ENCODE measurements at regions not wholly inside any gene's neighbourhood (a gene's known extent, or its start where the extent isn't known, plus 50 kb on each side); places are given as distances from the start of the nearest gene placed in this dataset.

DNA sequence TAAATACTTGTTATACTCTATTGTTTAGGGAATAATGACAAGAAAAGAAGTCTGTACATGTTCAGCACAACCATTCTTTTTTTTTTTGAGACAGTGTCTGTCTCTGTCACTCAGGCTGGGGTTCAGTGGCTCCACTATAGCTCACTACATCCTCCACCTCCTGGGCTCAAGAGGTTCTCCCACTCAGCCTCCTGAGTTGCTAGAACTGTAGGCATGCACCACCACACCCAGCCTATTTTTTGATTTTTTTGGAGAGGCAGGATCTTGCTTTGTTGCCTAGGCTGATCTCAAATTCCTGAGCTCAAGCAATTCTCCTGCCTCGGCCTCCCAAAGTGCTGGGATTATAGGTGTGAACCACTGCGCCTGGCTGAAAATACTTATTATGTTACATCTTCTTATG is 250.0 kb downstream of the MIAT start:
- Histone ChIP-seq H3K4me1 (replicated peaks) (no peaks in the 10 kb centered on the region), H3K36me3 (no peaks in the 10 kb centered on the region), H3K27me3 (replicated peaks; ENCODE audit: insufficient read depth) (no peaks in the 10 kb centered on the region), H3K27ac (no peak overlapping the region), H3K4me3 (no peak overlapping the region), H3K9me3 (no peaks in the 10 kb centered on the region)
- no peak for TF ChIP-seq POLR2A (IDR thresholded peaks at IDR 0.05)
- TF ChIP-seq, protein P1, sequence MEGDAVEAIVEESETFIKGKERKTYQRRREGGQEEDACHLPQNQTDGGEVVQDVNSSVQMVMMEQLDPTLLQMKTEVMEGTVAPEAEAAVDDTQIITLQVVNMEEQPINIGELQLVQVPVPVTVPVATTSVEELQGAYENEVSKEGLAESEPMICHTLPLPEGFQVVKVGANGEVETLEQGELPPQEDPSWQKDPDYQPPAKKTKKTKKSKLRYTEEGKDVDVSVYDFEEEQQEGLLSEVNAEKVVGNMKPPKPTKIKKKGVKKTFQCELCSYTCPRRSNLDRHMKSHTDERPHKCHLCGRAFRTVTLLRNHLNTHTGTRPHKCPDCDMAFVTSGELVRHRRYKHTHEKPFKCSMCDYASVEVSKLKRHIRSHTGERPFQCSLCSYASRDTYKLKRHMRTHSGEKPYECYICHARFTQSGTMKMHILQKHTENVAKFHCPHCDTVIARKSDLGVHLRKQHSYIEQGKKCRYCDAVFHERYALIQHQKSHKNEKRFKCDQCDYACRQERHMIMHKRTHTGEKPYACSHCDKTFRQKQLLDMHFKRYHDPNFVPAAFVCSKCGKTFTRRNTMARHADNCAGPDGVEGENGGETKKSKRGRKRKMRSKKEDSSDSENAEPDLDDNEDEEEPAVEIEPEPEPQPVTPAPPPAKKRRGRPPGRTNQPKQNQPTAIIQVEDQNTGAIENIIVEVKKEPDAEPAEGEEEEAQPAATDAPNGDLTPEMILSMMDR (IDR thresholded peaks at IDR 0.05): no peak
- TF ChIP-seq POLR2AphosphoS5 (IDR thresholded peaks at IDR 0.05): no peak
- intact Hi-C loops (cut with DNase I): no loop called here
- WGBS: 95% methylated on average over 2 of the region's 2 CpGs
- no peak for DNase-seq (ENCODE audit: low spot score)

DNA sequence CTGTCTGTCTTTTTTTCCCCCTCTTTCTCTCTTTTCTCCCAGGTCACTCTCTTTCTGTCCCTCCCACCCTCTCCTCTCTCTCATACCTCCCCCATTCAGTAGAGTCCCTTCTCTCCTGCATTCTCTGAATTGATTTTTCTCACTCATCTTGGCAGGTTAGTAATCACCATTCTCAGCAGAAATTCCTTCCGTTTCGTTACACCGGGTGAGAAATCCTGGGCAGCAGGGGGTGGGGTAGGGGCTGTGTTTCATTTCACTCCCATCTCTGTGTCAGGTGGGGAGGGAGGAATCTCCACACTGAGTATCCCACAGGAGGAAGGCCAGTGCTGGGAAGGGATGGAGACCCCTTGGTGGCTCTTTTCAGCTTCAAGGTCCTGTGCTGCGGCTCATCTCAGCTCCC is 253.5 kb downstream of the MIAT start:
- Histone ChIP-seq H3K9me3 (no peaks in the 10 kb centered on the region), H3K27ac (no peak overlapping the region), H3K27me3 (replicated peaks; ENCODE audit: insufficient read depth) (no peaks in the 10 kb centered on the region), H3K4me1 (replicated peaks) (no peaks in the 10 kb centered on the region), H3K36me3 (no peaks in the 10 kb centered on the region), H3K4me3 (no peak overlapping the region)
- intact Hi-C loops (cut with DNase I): no loop called here
- no peak for DNase-seq (ENCODE audit: low spot score)
- WGBS: 60% methylated on average over 4 of the region's 4 CpGs
- TF ChIP-seq POLR2AphosphoS5 (IDR thresholded peaks at IDR 0.05): no peak
- TF ChIP-seq POLR2A (IDR thresholded peaks at IDR 0.05): no peak
- TF ChIP-seq, protein P1 (IDR thresholded peaks at IDR 0.05): no peak

DNA sequence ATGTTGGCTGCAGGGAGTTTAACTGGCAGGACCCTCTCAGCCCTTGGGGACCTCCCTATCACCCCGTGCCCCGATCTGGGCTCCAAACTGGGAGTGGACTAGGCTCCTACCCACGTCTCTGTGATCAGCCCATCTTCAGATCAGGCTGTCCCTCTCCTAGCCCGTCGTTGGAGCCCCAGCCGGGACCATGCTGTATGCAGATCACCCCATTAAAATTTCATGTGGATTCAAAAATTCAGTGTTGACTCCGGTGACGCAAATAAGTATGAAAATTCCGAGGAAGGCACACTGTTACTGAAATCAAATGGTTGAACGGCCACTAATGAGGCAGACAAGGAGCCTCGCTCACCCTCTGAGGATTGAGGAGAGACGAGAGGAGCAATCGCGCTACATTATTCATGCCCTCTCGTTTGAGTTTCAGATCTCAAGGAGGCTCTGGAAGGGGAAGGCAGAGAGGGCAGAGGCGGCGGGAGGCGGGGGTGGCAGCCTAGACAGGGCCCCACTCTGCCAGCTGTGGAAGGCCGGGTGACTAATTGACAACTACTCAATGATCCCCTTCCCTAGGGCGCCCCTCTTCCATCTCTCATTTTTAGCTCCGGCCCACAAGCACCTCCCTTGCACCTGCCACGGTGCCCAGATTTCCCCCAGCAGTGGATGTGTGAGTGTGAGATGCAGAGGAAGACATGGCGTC is 255.4 kb downstream of the MIAT start:
- H3K4me1 ChIP-seq (replicated peaks): no peaks in the 10 kb centered on the region
- TF ChIP-seq, protein P1 (IDR thresholded peaks at IDR 0.05): no peak
- no peak for TF ChIP-seq POLR2A (IDR thresholded peaks at IDR 0.05)
- TF ChIP-seq POLR2AphosphoS5 (IDR thresholded peaks at IDR 0.05): no peak
- no peak overlapping the region for H3K27ac ChIP-seq
- H3K36me3 ChIP-seq: no peaks in the 10 kb centered on the region
- DNase-seq (ENCODE audit: low spot score): no peak
- no peaks in the 10 kb centered on the region for H3K27me3 ChIP-seq (replicated peaks; ENCODE audit: insufficient read depth)
- no peaks in the 10 kb centered on the region for H3K9me3 ChIP-seq
- H3K4me3 ChIP-seq: no peak overlapping the region
- intact Hi-C loops (cut with DNase I): no loop called here
- WGBS: 38% methylated on average over 23 of the region's 23 CpGs

DNA sequence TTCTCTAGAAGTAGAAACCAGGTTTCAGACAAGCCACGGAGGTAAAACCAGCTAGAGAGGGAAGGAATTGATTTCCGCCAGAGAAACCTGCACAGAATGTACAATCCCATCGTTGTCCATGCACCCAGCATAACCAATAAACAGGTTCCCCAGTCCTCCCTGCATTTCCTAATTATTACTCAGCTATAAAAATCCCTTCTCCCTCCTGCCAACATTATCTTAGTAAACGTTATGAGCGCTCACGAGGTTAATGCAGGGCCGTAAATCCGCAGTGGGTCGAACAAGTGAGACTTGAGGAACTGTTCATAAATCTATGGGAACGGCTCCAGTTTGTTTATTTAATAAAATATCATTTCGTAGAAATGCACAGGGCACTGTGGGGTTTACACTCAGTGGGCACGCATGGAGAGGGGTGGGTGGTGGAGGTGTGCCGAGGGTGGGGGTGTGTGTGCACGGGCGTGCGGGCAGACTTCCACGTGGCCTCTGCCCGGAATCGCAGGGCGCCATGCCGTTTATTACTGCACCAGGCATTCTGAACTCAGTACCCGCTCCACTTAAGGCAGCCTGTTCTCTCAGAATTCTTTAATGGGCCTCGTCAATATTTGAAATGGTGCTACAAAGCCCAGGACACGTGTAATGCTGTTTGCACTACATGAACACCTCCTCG is 257.3 kb downstream of the MIAT start:
- no peaks in the 10 kb centered on the region for H3K4me1 ChIP-seq (replicated peaks)

More for the DNA sequence above, 257.3 kb downstream of the MIAT start:
- TF ChIP-seq, protein P1 (IDR thresholded peaks at IDR 0.05): no peak
- TF ChIP-seq POLR2A (IDR thresholded peaks at IDR 0.05): no peak
- TF ChIP-seq POLR2AphosphoS5 (IDR thresholded peaks at IDR 0.05): no peak
- DNase-seq (ENCODE audit: low spot score): no peak
- 56% methylated on average over 25 of the region's 25 CpGs for whole genome bisulfite sequencing
- Histone ChIP-seq H3K27me3 (replicated peaks; ENCODE audit: insufficient read depth) (no peaks in the 10 kb centered on the region), H3K9me3 (no peaks in the 10 kb centered on the region), H3K4me3 (no peak overlapping the region), H3K36me3 (no peaks in the 10 kb centered on the region), H3K27ac (no peak overlapping the region)
- intact Hi-C loops (cut with DNase I): no loop called here

Measured in prostate gland (tissue), 2 donors.